ENCODE measurements at regions not wholly inside any gene's neighbourhood (a gene's known extent, or its start where the extent isn't known, plus 50 kb on each side); places are given as distances from the start of the nearest gene placed in this dataset.

- no peak for DNase-seq (ENCODE audit: low read depth)
Observed at GRCh38 chr7:130994378-130995115, 260.5 kb upstream of the KLF14 start.

GRCh38 chr7:130995252-130996081 lies 261.5 kb upstream of the KLF14 start:
- peak; percentile 56 for DNase-seq (ENCODE audit: low read depth)

DNA sequence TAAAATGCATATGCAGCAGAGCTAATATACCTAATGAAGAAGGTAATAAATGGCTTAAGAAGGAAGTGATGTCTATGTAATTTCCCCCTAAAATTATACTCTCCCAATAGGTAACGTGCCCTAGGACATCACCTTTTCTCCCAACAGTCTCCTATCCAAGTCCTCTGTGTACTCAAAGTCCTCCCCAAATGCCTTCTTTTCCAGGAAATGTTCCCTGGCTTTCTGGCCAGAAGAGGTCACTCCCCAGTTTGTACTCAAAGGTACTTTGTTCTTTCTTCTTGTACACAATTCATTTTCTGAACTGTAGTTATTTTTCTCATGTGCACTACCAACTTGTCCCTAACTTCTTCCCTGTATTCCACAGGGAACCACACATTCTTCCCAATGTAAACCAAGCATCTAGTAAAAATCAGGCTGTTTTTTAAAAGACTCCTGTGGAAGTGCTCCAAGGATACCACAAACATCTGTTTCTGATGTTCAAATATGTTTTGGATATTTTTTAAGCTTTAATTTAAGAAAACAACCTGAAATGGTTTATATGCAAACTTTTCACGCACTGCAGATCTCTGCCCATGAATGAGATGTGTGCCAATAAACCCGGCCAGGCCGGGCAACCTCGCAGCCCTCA lies 262.3 kb upstream of the KLF14 start:
- peak; percentile 39 for DNase-seq (ENCODE audit: low read depth)

DNA sequence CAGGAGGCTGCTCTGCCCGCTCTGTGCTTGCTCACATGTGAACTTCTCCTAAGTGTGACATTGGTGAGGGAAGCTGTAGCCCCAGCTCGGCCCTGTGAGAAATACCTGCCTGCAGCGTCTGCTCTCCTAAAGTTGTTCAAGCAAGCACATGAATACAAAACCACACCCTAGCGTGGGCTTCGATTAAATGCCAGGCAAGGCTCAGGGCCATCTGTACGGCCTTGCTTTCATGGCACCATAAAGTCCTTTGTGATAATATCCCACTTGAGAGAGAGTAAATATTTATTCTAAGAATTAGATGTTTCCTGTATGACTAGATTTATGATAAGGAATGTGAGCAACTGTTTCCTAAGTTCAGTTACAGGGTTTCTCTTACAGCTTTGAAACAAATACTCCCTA lies 262.8 kb upstream of the KLF14 start:
- peak; percentile 54 for DNase-seq (ENCODE audit: low read depth)

DNA sequence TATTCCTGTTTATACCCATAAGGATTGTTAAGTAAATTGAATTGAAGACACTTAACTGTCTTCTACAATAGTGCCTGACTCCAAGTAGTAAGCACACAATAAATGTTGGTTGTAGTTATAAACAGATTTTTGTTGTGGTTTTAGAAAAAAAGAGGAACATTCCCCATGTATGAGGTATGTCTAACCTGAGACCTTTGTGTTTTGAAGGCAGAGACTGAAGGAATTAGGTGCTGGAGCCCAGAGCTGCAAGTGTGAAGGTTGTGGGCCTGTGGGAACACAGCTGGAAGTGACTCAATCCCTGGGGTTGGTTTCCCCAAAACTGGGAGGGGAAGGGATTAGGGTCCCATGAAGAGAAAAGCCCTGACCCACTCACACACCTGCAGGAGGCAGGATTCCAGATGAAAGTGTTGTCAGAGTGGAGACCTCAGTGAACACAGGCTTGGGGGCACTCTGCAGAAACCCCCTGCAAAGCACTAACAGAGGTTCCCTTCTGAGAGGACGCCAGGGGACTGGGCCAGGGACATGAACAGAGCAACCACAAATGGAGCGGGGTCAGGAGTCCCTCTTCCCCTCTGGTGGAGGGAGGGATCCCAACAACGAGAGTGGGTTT lies 265.1 kb upstream of the KLF14 start:
- DNase-seq (ENCODE audit: low read depth) = peak; percentile 58

DNA sequence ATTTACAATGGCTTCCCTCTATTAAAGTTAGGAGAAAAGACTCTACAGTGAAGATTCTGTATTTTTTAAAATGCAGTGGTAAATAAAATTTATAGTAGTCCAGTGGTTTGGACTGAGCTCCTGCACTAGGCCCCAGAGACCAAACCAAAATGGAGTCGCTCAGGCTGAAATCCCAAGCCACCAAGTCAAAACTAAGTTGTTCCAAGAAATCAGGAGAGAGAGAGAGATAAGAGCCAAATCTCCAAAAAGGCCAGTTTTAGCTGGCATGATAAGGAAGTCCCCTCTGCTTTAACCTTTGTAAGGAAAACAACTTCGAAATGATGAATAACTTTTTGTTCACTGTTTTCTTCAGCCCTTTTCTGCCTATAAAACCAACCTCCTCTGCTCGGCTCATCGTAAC lies 265.9 kb upstream of the KLF14 start:
- no peak for DNase-seq (ENCODE audit: low read depth)

- no peak for DNase-seq (ENCODE audit: low read depth)
Observed at GRCh38 chr7:131000389-131000788, 266.4 kb upstream of the KLF14 start.

DNA sequence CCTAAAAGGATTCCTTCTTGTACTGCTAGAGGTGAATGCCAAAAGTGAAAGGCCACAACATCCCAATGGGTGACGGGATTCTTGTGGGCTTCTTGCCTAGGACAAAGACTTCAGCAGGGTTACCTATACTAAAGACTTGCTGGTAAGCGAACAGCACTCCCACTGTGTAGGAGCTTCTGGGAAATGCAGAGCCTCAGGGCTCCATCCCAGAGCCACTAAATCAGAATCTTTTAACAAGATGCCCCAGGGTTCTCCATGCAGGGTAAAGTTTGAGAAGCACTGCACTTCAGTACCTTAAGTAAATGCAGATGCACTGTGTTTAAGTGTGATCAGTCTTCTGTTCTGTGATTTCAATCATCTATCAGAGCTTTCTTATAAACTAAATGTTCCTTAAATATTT lies 266.9 kb upstream of the KLF14 start:
- no peak for DNase-seq (ENCODE audit: low read depth)

- DNase-seq (ENCODE audit: low read depth) = no peak
Observed at GRCh38 chr7:131002600-131002999, 268.6 kb upstream of the KLF14 start.

GRCh38 chr7:131003634-131004033 lies 269.6 kb upstream of the KLF14 start:
- no peak for DNase-seq (ENCODE audit: low read depth)

DNA sequence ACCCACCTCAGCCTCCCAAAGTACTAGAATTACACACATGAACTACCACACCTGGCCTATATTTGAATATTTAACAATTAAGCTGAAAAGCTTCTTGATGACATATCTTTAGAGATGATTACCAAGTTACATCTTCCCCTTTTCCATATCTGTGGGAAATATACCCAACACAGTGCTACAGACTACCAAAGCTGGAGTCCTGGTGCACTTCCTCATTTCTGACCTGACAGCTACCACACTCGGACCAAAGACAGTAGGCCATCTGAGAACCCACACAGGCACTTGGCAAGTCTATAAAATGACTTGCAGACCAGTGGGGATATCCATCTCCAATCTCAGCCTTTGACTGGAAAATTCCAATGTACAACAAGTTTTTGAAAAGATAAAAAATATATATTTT lies 270.4 kb upstream of the KLF14 start:
- DNase-seq (ENCODE audit: low read depth) = no peak

DNA sequence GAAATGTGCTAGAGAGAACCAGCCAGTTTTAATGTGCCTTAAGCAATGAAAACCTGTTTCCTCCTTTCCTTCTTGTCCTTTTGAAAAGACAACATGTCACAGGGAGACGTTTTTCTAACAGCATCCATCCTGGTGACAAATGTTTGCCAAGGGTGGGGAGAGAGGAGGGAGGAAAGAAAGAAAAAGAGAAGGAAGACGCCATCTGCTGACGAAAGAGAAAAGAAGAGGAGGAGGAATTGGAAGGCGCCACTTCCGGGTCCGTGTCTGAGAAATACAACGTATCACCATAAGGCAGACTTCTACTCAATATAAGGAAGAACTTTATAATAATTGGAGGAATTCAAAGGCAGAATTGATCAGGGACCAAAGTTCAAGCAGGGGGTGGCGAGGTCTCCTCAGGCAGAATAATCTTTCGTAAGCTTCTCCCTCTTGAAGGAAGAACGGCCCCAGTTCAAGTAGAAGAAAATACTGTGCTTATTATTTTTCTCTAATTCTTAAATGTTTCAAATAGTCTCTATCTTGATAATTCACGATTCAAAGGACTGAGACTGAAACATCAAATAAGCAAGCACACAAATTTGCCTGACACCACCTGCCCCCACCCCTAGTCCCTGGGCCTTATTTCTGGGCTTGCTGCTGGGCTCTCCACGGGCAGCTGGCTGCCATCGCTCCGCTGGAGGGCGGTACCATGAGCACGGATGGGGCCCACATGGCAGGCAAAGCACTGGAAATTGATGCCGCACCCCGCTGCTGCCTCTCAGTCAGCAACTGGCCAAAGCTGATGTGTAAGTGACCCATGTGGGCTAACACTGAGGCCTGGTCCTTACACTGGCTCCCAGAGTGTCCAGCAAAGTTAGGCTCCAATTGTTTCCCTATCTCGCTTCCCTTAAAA lies 273.7 kb upstream of the KLF14 start:
- peak; percentile 89 for DNase-seq (ENCODE audit: low read depth)

DNA sequence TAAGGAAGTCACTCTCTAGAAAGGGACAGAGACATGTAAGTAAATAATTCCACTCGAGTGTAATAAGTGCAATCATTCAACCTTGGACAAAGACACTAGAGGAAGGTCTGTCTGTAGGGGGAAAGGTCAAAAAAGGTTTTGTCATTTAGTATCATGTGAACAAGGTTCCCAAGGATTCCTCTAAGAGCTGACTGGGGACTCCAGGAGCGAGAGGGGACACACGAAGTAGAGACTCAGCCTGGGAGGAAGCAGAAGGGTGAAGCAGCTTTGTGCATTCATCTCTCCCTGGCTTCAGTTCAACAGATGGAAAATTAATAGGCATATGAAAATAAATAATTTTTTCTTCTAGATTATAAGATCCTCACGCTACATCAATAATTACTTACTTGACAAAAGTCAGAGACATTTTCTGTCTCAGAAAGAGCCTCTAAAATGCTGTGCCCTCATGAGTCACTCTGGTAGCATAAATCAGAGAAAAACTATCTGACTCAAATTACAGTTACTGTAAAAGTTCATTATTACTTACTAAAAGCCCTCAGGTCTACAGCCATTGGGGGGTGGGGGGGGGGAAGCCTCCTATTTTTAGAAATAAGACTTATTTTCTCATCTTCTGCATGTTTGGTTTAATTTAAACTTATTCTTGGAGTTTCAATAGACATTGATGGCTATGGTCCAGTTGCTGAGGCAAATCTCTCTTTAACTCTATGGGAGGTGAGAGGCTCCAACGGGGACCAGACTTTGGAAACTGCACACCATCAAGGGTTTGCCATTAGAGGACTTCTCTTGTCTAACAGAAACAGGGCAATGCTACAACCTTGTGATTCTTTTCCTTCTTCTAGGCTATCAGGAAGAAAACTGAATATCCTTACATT lies 275.1 kb upstream of the KLF14 start:
- peak; percentile 72 for DNase-seq (ENCODE audit: low read depth)

GRCh38 chr7:131010029-131010716 lies 276.2 kb upstream of the KLF14 start:
- no peak for DNase-seq (ENCODE audit: low read depth)

GRCh38 chr7:131010717-131011431 lies 276.9 kb upstream of the KLF14 start:
- peak; percentile 75 for DNase-seq (ENCODE audit: low read depth)

DNA sequence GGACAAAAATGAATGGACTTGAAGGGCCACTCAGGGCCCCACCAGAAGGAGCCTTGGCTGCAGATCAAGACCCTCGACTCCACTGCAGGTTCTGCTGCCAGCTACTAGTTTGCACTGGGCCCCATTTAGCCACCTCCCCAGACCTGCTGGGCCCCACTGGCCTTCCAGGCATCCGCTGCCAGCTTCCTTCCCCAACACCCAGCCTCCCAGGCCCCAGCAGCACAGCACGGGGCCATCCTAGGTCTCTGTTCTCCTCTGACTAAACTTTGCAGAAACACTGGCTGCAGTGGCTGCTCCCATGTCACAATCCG lies 277.4 kb upstream of the KLF14 start:
- no peak for DNase-seq (ENCODE audit: low read depth)

DNA sequence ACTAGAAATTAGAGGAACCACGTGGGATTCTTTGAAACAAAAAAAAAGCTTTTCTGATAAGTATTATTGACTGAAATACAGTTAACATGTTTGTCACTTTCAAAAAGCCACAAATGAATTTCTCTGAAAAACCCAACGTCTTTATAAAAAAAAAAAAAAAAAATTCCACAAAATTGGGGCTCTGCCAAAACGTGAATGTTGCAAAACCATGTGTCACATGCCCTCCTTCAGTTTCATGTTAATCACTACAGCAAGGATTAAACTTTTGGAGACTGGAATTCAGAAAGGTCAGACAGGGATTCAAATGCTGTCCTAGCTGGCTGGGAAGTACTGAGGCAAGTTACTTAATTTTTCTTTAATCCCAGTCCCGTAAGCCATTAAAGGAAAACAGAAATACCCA lies 278.0 kb upstream of the KLF14 start:
- DNase-seq (ENCODE audit: low read depth) = peak; percentile 95

- peak; percentile 74 for DNase-seq (ENCODE audit: low read depth)
Observed at GRCh38 chr7:131012477-131013031, 278.5 kb upstream of the KLF14 start.

- no peak for DNase-seq (ENCODE audit: low read depth)
Observed at GRCh38 chr7:131013716-131014115, 279.7 kb upstream of the KLF14 start.
